ENCODE measurements at regions not wholly inside any gene's neighbourhood (a gene's known extent, or its start where the extent isn't known, plus 50 kb on each side); places are given as distances from the start of the nearest gene placed in this dataset.

DNA sequence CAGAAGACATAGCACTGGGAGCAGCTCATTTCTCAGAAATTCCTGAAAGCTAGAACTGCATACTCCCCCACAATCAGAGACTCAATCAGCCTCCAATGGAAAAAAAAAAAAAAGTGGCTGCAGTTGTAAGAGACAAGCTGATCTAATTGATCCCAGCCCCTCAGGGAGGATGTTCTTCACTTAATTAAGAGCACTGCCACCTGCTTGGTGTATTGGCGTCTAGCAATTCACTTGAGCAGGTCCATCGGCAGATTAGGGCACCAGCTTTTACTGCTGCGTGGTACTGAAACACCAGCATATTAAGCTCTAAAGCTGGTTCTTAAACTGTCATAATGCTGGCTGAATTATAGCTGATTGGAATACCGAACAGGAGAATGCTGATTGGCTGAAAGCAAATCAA lies 1890.1 kb upstream of the WWC1 start:
- TF ChIP-seq POLR2AphosphoS5 (IDR thresholded peaks at IDR 0.05), result no peak
- TF ChIP-seq EZH2 (IDR thresholded peaks at IDR 0.05; ENCODE audit: borderline replicate concordance, insufficient read depth, low read length, poor library complexity, severe bottlenecking), result no peak
- TF ChIP-seq, protein P1, sequence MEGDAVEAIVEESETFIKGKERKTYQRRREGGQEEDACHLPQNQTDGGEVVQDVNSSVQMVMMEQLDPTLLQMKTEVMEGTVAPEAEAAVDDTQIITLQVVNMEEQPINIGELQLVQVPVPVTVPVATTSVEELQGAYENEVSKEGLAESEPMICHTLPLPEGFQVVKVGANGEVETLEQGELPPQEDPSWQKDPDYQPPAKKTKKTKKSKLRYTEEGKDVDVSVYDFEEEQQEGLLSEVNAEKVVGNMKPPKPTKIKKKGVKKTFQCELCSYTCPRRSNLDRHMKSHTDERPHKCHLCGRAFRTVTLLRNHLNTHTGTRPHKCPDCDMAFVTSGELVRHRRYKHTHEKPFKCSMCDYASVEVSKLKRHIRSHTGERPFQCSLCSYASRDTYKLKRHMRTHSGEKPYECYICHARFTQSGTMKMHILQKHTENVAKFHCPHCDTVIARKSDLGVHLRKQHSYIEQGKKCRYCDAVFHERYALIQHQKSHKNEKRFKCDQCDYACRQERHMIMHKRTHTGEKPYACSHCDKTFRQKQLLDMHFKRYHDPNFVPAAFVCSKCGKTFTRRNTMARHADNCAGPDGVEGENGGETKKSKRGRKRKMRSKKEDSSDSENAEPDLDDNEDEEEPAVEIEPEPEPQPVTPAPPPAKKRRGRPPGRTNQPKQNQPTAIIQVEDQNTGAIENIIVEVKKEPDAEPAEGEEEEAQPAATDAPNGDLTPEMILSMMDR (IDR thresholded peaks at IDR 0.05; ENCODE audit: poor library complexity, severe bottlenecking), result no peak
- no peak for TF ChIP-seq MXI1 (conservative IDR thresholded peaks at IDR 0.05; ENCODE audit: poor library complexity, severe bottlenecking)
- no peak for TF ChIP-seq TAF1 (IDR thresholded peaks at IDR 0.05; ENCODE audit: low read depth)
- TF ChIP-seq EP300 (conservative IDR thresholded peaks at IDR 0.05; ENCODE audit: poor library complexity, severe bottlenecking), result no peak
- no peak for TF ChIP-seq RAD21 (conservative IDR thresholded peaks at IDR 0.05)
- TF ChIP-seq, protein P2, sequence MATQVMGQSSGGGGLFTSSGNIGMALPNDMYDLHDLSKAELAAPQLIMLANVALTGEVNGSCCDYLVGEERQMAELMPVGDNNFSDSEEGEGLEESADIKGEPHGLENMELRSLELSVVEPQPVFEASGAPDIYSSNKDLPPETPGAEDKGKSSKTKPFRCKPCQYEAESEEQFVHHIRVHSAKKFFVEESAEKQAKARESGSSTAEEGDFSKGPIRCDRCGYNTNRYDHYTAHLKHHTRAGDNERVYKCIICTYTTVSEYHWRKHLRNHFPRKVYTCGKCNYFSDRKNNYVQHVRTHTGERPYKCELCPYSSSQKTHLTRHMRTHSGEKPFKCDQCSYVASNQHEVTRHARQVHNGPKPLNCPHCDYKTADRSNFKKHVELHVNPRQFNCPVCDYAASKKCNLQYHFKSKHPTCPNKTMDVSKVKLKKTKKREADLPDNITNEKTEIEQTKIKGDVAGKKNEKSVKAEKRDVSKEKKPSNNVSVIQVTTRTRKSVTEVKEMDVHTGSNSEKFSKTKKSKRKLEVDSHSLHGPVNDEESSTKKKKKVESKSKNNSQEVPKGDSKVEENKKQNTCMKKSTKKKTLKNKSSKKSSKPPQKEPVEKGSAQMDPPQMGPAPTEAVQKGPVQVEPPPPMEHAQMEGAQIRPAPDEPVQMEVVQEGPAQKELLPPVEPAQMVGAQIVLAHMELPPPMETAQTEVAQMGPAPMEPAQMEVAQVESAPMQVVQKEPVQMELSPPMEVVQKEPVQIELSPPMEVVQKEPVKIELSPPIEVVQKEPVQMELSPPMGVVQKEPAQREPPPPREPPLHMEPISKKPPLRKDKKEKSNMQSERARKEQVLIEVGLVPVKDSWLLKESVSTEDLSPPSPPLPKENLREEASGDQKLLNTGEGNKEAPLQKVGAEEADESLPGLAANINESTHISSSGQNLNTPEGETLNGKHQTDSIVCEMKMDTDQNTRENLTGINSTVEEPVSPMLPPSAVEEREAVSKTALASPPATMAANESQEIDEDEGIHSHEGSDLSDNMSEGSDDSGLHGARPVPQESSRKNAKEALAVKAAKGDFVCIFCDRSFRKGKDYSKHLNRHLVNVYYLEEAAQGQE (IDR thresholded peaks at IDR 0.05; ENCODE audit: borderline replicate concordance), result no peak
